ENCODE measurements at regions not wholly inside any gene's neighbourhood (a gene's known extent, or its start where the extent isn't known, plus 50 kb on each side); places are given as distances from the start of the nearest gene placed in this dataset.

GRCh38 chr3:162421721-162422120 lies 925.1 kb downstream of the OTOL1 start:
- no peak for TF ChIP-seq YY1 (IDR thresholded peaks at IDR 0.05; ENCODE audit: low read depth)
- TF ChIP-seq CTCF (IDR thresholded peaks at IDR 0.05), result no peak
- TF ChIP-seq POLR2AphosphoS5 (IDR thresholded peaks at IDR 0.05; ENCODE audit: low read depth, low read length), result no peak
- no peak for TF ChIP-seq USF2 (IDR thresholded peaks at IDR 0.05; ENCODE audit: borderline replicate concordance, low read depth, low read length)
- TF ChIP-seq REST (IDR thresholded peaks at IDR 0.05; ENCODE audit: low read depth, low read length), result no peak
- no peak for TF ChIP-seq MAX (IDR thresholded peaks at IDR 0.05; ENCODE audit: low read depth)
- TF ChIP-seq FOXJ3 (CRISPR knock-in tag; IDR thresholded peaks at IDR 0.05), result no peak
- no peak for TF ChIP-seq TAF1 (IDR thresholded peaks at IDR 0.05; ENCODE audit: borderline replicate concordance, low read depth, low read length)
- no peak for TF ChIP-seq SMC3 (IDR thresholded peaks at IDR 0.05; ENCODE audit: low read depth, low read length)
- no peak for TF ChIP-seq EP300 (IDR thresholded peaks at IDR 0.05; ENCODE audit: borderline replicate concordance in 1 of 2, low read depth in 1 of 2, low read length in 1 of 2)
- no peak for TF ChIP-seq CHD2 (IDR thresholded peaks at IDR 0.05; ENCODE audit: low read length, partially characterized antibody)
- TF ChIP-seq GABPA (IDR thresholded peaks at IDR 0.05; ENCODE audit: low read depth), result no peak
